ENCODE measurements at regions not wholly inside any gene's neighbourhood (a gene's known extent, or its start where the extent isn't known, plus 50 kb on each side); places are given as distances from the start of the nearest gene placed in this dataset.

GRCh38 chr10:4109469-4109868, 324.5 kb upstream of the KLF6 start:
- TF ChIP-seq, protein P1, sequence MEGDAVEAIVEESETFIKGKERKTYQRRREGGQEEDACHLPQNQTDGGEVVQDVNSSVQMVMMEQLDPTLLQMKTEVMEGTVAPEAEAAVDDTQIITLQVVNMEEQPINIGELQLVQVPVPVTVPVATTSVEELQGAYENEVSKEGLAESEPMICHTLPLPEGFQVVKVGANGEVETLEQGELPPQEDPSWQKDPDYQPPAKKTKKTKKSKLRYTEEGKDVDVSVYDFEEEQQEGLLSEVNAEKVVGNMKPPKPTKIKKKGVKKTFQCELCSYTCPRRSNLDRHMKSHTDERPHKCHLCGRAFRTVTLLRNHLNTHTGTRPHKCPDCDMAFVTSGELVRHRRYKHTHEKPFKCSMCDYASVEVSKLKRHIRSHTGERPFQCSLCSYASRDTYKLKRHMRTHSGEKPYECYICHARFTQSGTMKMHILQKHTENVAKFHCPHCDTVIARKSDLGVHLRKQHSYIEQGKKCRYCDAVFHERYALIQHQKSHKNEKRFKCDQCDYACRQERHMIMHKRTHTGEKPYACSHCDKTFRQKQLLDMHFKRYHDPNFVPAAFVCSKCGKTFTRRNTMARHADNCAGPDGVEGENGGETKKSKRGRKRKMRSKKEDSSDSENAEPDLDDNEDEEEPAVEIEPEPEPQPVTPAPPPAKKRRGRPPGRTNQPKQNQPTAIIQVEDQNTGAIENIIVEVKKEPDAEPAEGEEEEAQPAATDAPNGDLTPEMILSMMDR (IDR thresholded peaks at IDR 0.05): no peak
- TF ChIP-seq POLR2A (IDR thresholded peaks at IDR 0.05): no peak

Data from testis (tissue), 2 donors.